Neural crest cell (in vitro differentiated cells): ENCODE measurements at regions not wholly inside any gene's neighbourhood (a gene's known extent, or its start where the extent isn't known, plus 50 kb on each side); places are given as distances from the start of the nearest gene placed in this dataset.

Experiments used
- DNase-seq: peaks from one replicate; pipeline ENCODE4 v3.0.0; 2021; ENCODE audit warnings: low read depth, mixed read lengths, low spot score
- H3K27ac Mint-ChIP-seq: one replicate; pipeline ENCODE4 v1.8.0; 2021; ENCODE audit warnings: mild to moderate bottlenecking, mixed read lengths; ENCODE audit not compliant: unreplicated experiment
- H3K27me3 Mint-ChIP-seq: 2 replicates; pipeline ENCODE4 v1.8.0; 2021; ENCODE audit warnings: low read depth, mild to moderate bottlenecking, mixed read lengths
- H3K36me3 Mint-ChIP-seq: 2 replicates; pipeline ENCODE4 v1.8.0; 2021; ENCODE audit warnings: low read depth, mild to moderate bottlenecking, mixed read lengths
- H3K4me1 Mint-ChIP-seq: 2 replicates; pipeline ENCODE4 v1.8.0; 2021; ENCODE audit warnings: mixed read lengths
- H3K4me3 Mint-ChIP-seq: one replicate; pipeline ENCODE4 v1.8.0; 2021; ENCODE audit warnings: mild to moderate bottlenecking, mixed read lengths
- H3K9me3 Mint-ChIP-seq: 2 replicates; pipeline ENCODE4 v1.8.0; 2021; ENCODE audit warnings: mixed read lengths
- TF ChIP-seq, protein P1 (sequence below): fragments of 200-600 bp; sonication (generic); conservative IDR thresholded peaks from 2 replicates; pipeline ENCODE4 v1.5.0; 2021; ENCODE audit warnings: antibody characterized with exemption, mild to moderate bottlenecking

DNA sequence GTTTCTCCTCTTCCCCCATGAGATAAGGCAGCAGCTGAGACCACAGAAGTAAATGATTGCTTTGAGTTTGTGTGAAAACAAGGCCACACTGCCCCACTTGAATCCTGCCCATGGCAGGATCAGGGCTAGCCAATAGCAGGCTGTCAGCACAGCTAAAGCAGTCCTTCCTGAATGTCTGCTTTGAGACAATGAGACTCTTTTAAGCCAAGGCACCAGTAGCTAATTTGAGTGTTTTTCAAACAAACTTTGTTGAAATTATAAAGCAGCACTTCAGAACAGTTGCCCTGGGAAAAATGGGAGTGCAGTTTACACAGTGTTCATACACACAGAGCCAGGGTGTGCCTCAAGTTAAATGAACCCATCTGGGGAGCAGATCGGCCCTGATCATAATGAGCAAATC, 103.5 kb upstream of the OR5AK2 start:
- Mint-ChIP-seq H3K27ac (no peak overlapping the region), H3K36me3 (no peaks in the 10 kb centered on the region), H3K27me3 (peaks cover 11% of the 10 kb centered on the region), H3K9me3 (no peaks in the 10 kb centered on the region), H3K4me1 (peaks cover 15% of the 10 kb centered on the region), H3K4me3 (no peak overlapping the region)
- TF ChIP-seq, protein P1, sequence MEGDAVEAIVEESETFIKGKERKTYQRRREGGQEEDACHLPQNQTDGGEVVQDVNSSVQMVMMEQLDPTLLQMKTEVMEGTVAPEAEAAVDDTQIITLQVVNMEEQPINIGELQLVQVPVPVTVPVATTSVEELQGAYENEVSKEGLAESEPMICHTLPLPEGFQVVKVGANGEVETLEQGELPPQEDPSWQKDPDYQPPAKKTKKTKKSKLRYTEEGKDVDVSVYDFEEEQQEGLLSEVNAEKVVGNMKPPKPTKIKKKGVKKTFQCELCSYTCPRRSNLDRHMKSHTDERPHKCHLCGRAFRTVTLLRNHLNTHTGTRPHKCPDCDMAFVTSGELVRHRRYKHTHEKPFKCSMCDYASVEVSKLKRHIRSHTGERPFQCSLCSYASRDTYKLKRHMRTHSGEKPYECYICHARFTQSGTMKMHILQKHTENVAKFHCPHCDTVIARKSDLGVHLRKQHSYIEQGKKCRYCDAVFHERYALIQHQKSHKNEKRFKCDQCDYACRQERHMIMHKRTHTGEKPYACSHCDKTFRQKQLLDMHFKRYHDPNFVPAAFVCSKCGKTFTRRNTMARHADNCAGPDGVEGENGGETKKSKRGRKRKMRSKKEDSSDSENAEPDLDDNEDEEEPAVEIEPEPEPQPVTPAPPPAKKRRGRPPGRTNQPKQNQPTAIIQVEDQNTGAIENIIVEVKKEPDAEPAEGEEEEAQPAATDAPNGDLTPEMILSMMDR = no peak
- no peak for DNase-seq

DNA sequence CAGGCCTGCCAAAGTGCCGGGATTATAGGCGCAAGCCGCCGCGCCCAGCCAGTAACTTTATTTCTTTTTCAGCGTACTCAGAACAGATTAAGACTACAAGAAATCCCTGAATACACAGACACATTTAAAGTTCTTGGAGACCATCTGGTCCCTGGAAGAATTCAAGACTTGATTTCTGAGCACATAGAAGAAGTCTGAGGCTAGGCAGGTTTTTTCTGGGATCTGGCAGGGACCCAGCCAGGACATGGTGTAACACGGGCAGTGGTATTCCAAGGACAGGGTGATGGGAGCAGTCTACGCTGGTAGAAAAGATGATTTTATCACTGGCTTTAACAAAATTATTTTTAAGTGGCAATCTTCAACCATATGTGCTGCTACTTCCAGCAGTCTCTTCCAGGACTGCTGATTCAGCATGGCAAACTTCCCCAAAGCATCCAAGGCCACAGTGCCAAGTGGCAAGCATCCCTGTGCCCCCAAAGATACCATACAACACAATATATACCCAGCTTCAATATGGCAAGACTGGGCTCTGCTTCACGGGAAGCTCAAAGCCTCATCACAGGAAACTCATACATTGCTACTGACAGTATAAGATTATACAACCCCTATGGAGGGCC, 105.2 kb upstream of the OR5AK2 start:
- DNase-seq = no peak
- no peaks in the 10 kb centered on the region for H3K36me3 Mint-ChIP-seq
- no peaks in the 10 kb centered on the region for H3K9me3 Mint-ChIP-seq
- H3K4me3 Mint-ChIP-seq = no peak overlapping the region
- TF ChIP-seq, protein P1 = no peak
- H3K27me3 Mint-ChIP-seq = peaks cover 9% of the 10 kb centered on the region
- H3K4me1 Mint-ChIP-seq = peaks cover 15% of the 10 kb centered on the region
- H3K27ac Mint-ChIP-seq = no peak overlapping the region

DNA sequence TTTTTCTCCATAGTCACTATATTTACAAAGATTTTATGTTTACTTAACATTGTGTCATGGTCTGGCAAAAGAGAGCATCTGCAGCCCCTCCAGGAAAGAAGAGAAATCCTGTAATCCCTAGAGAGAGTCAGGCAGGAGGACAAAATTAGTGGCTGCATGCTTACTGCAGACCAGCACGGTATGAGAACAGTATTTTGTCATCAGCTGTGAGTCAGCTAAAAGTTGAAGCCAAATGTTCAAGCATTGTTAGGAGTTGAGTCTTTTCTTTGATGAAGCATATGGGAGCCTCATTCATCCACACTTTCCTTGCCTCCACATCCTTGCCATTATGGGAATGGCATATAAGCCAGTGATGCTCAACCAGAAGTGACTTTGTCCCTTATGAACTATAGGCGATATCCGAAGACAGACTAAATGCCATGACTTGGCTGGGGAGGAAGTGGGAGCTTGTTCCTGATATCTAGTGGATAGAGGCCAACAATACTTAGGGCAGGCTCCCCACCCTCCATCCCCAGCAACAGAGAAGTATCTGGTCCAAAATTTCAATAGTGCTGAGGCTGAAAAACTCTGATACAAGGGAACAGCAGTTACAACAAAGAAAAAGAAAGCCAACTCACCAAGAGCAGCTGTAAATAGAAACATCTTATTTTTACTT, 112.0 kb upstream of the OR5AK2 start:
- no peak overlapping the region for H3K27ac Mint-ChIP-seq
- no peak overlapping the region for H3K4me3 Mint-ChIP-seq
- DNase-seq = no peak
- no peaks in the 10 kb centered on the region for H3K36me3 Mint-ChIP-seq
- peaks cover 17% of the 10 kb centered on the region for H3K27me3 Mint-ChIP-seq
- TF ChIP-seq, protein P1 = no peak
- H3K4me1 Mint-ChIP-seq = no peaks in the 10 kb centered on the region
- peaks cover 10% of the 10 kb centered on the region for H3K9me3 Mint-ChIP-seq

DNA sequence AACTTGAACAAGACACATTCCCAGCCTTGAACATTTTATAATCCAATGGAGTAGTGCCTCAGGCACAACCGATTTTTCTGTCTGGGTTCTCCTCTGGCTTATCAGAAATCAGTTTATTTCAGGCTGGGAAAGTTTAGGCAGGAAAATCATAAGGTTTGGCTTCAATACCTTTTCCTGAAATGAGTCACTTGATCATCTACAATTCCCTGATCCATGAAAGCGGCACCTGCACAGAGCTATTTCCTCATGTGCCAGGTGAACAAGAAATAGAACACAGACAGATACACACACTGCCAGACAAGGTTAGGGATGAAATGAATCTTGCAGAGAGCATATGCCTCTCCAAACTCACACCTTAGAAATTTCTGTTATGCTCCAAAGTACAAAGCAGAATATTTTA, 106.7 kb upstream of the OR9G4 start:
- Mint-ChIP-seq H3K27me3 (peaks cover 13% of the 10 kb centered on the region), H3K9me3 (peaks cover 3% of the 10 kb centered on the region), H3K4me3 (no peak overlapping the region), H3K27ac (no peak overlapping the region), H3K36me3 (no peaks in the 10 kb centered on the region), H3K4me1 (no peaks in the 10 kb centered on the region)
- DNase-seq = no peak
- TF ChIP-seq, protein P1 = no peak

DNA sequence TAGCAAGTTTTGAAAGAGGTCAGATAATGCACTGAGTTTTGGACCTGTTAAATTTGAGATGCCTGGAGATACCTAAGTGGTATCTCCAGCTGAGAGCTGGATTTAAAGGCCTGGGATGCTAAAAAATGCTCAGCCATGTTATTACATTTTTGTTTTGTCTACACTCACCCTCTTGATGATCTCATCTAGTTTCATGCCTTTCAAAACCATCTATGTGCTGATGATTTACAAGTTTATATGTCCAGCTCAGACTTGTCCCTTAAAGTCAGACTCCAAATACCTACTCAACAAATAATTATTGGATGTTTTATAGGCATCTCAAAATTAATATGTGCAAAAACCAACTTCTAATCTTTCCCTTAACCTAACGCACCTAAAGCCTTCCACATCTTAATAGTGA, 103.6 kb upstream of the OR9G4 start:
- DNase-seq = no peak
- Mint-ChIP-seq H3K27ac (no peak overlapping the region), H3K4me3 (no peak overlapping the region), H3K4me1 (no peaks in the 10 kb centered on the region), H3K27me3 (peaks cover 13% of the 10 kb centered on the region), H3K9me3 (peaks cover 3% of the 10 kb centered on the region), H3K36me3 (no peaks in the 10 kb centered on the region)
- TF ChIP-seq, protein P1 = no peak
